Smooth muscle cell (in vitro differentiated cells): ENCODE measurements at regions not wholly inside any gene's neighbourhood (a gene's known extent, or its start where the extent isn't known, plus 50 kb on each side); places are given as distances from the start of the nearest gene placed in this dataset.

Experiments
- DNase-seq: peaks from one replicate; lab custom pipeline; 2025; ENCODE audit not compliant: unreplicated experiment; lab: John Stamatoyannopoulos, UW
- H2AFZ ChIP-seq: fragments of 200-600 bp; sonication (generic); 2 replicates; pipeline ENCODE4 v1.6.0; 2016; ENCODE audit warnings: antibody characterized with exemption, low read depth, mild to moderate bottlenecking
- H3F3A ChIP-seq: fragments of 200-600 bp; sonication (generic); 2 replicates; pipeline ENCODE4 v1.6.0; 2017; ENCODE audit warnings: antibody characterized with exemption, low read depth
- H3K27ac ChIP-seq: fragments of 200-600 bp; sonication (generic); 2 replicates; pipeline ENCODE4 v1.5.1; 2016; ENCODE audit warnings: low read depth, mild to moderate bottlenecking
- H3K27me3 ChIP-seq: fragments of 200-600 bp; sonication (generic); 2 replicates; pipeline ENCODE4 v1.6.1; 2016; ENCODE audit warnings: low read depth, mild to moderate bottlenecking
- H3K36me3 ChIP-seq: fragments of 200-600 bp; sonication (generic); 2 replicates; pipeline ENCODE4 v1.5.1; 2016; ENCODE audit warnings: low read depth
- H3K4me1 ChIP-seq: fragments of 200-600 bp; sonication (generic); 2 replicates; pipeline ENCODE4 v1.5.1; 2016; ENCODE audit warnings: low read depth
- H3K4me2 ChIP-seq: fragments of 200-600 bp; sonication (generic); 2 replicates; pipeline ENCODE4 v1.6.0; 2016; ENCODE audit warnings: mild to moderate bottlenecking
- H3K4me3 ChIP-seq: fragments of 200-600 bp; sonication (generic); 2 replicates; pipeline ENCODE4 v1.5.1; 2016; ENCODE audit warnings: mild to moderate bottlenecking
- H3K79me2 ChIP-seq: fragments of 200-600 bp; sonication (generic); 2 replicates; pipeline ENCODE4 v1.6.0; 2016; ENCODE audit warnings: low read depth, mild to moderate bottlenecking
- H3K9ac ChIP-seq: fragments of 200-600 bp; sonication (generic); 2 replicates; pipeline ENCODE4 v1.6.0; 2016; ENCODE audit warnings: low read depth
- H3K9me3 ChIP-seq: fragments of 200-600 bp; sonication (generic); replicated peaks from 2 replicates; pipeline ENCODE4 v1.5.1; 2016; ENCODE audit warnings: low read depth
- H4K20me1 ChIP-seq: fragments of 200-600 bp; sonication (generic); 2 replicates; pipeline ENCODE4 v1.6.0; 2016; ENCODE audit warnings: low read depth
- WGBS: methylation state at CpG from one replicate; pipeline ENCODE4 v1.1.7; 2016; ENCODE audit warnings: low lambda C conversion rate; 5-methylcytosine and 5-hydroxymethylcytosine counted together
- TF ChIP-seq, protein P1 (sequence below): fragments of 200-600 bp; sonication (generic); IDR thresholded peaks from 2 replicates; pipeline ENCODE4 v1.5.1; 2017; ENCODE audit warnings: borderline replicate concordance, mild to moderate bottlenecking, antibody characterized with exemption; ENCODE audit not compliant: insufficient read depth, poor library complexity, severe bottlenecking

DNA sequence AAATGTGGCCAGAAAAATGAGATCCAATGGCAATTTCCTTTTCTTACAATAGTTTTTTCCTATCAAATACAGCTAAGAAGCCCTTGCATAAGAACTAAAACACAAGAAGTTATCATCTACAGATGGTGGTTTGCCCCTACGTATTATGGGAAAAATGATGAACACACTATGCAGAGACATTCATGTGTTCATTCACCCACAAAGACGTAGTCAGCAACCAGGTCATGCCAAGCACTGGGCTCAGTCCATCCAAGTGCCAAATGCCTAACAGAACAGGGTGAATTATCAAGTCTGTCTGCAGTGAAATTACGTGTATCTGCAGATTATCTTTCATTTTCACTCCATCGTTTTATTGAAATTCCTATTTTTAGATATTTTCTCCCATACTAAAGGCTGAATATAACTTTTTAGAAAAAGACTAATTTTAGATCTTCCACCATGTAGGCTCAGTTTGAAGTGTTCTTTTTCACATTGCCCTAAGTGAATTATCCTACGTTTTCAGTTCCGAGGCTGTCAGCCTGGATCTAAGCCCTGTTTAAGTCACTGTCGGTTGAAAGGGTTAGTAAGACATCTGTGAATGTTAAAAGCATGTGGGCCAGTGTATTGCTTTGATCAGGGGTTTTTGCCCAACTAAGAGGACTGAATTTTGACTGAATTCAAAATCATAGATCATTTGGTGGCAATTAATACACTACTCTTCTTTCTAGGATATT lies 78.1 kb upstream of the DHX40 start:
- Histone ChIP-seq H3K9me3 (no peaks in the 10 kb centered on the region), H3K27me3 (no peaks in the 10 kb centered on the region), H3K9ac (no peak overlapping the region), H3K27ac (no peak overlapping the region), H3K4me1 (no peaks in the 10 kb centered on the region), H3K4me3 (no peak overlapping the region), H3F3A (no peaks in the 10 kb centered on the region), H3K79me2 (no peaks in the 10 kb centered on the region), H3K4me2 (no peak overlapping the region), H3K36me3 (no peaks in the 10 kb centered on the region), H2AFZ (no peak overlapping the region), H4K20me1 (no peaks in the 10 kb centered on the region)
- DNase-seq, result no peak
- 74% methylated on average over 7 of the region's 7 CpGs for WGBS
- TF ChIP-seq, protein P1, sequence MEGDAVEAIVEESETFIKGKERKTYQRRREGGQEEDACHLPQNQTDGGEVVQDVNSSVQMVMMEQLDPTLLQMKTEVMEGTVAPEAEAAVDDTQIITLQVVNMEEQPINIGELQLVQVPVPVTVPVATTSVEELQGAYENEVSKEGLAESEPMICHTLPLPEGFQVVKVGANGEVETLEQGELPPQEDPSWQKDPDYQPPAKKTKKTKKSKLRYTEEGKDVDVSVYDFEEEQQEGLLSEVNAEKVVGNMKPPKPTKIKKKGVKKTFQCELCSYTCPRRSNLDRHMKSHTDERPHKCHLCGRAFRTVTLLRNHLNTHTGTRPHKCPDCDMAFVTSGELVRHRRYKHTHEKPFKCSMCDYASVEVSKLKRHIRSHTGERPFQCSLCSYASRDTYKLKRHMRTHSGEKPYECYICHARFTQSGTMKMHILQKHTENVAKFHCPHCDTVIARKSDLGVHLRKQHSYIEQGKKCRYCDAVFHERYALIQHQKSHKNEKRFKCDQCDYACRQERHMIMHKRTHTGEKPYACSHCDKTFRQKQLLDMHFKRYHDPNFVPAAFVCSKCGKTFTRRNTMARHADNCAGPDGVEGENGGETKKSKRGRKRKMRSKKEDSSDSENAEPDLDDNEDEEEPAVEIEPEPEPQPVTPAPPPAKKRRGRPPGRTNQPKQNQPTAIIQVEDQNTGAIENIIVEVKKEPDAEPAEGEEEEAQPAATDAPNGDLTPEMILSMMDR, result no peak

DNA sequence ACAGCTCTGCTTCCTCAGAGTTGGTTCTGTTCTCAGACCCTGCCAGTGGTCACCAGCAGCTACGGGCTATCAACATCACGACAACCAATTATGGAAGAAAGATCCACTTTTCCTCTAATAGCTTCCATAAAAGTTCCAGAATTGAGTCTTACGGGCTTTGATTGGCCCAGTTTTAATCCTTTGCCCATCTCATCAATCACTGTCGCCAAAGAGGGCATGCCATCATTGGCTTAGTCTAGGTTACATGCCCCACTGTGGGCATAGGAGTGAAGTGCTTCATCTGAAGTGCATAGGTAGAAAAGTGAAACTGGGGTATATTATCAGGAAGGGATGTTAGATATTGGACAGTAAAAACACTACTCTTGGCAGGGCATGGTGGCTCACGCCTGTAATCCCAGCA lies 76.6 kb upstream of the DHX40 start:
- WGBS, result 74% methylated on average over 5 of the region's 5 CpGs

DNA sequence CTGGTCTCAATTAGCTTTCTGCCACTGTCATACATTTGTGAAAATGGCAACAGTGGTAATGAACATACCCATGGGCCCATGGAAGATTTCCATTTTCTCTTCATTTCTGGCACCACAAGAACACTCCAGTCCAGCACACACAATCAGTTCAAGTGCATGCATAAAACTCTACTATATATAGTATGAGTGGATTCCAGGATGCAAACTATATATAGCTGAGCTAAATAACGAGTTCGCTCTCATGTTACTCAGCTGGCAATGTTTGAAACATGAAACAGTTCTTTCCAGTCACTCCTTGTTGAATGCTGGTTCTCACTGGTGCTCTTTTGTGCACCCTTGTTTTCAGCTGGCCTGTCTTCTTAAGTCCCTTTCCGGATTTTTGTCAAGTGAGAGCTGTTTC lies 75.2 kb upstream of the DHX40 start:
- Histone ChIP-seq H3K4me2 (no peak overlapping the region), H3K4me1 (no peaks in the 10 kb centered on the region), H4K20me1 (no peaks in the 10 kb centered on the region), H3K27ac (no peak overlapping the region), H3K79me2 (no peaks in the 10 kb centered on the region), H3K36me3 (no peaks in the 10 kb centered on the region), H3K9ac (no peak overlapping the region), H3K27me3 (no peaks in the 10 kb centered on the region), H3K9me3 (no peaks in the 10 kb centered on the region), H2AFZ (peak overlapping the region; percentile 58), H3F3A (no peaks in the 10 kb centered on the region), H3K4me3 (no peak overlapping the region)
- WGBS, result 57% methylated on average over 3 of the region's 3 CpGs
- DNase-seq, result no peak
- TF ChIP-seq, protein P1, result no peak

More for the DNA sequence above, 76.6 kb upstream of the DHX40 start:
- DNase-seq, result no peak
- Histone ChIP-seq H3K4me3 (no peak overlapping the region), H3K4me2 (no peak overlapping the region), H2AFZ (no peak overlapping the region), H4K20me1 (no peaks in the 10 kb centered on the region), H3K9me3 (no peaks in the 10 kb centered on the region), H3K27ac (no peak overlapping the region), H3K27me3 (no peaks in the 10 kb centered on the region), H3K79me2 (no peaks in the 10 kb centered on the region), H3K4me1 (no peaks in the 10 kb centered on the region), H3K9ac (no peak overlapping the region), H3K36me3 (no peaks in the 10 kb centered on the region), H3F3A (no peaks in the 10 kb centered on the region)
- TF ChIP-seq, protein P1, result no peak
